ENCODE measurements at regions not wholly inside any gene's neighbourhood (a gene's known extent, or its start where the extent isn't known, plus 50 kb on each side); places are given as distances from the start of the nearest gene placed in this dataset.

GRCh38 chr6:167493310-167493709 is 168.4 kb downstream of the TTLL2 start (continued):
- 0 out of 2 replicates have a peak, but pooled peaks have one; percentile 20 for TF ChIP-seq GABPA (IDR thresholded peaks at IDR 0.05; ENCODE audit: low read depth, low read length)
- no peak for TF ChIP-seq GABPA (CRISPR knock-in tag; IDR thresholded peaks at IDR 0.05; ENCODE audit: low read depth)
- 0 out of 2 replicates have a peak, but pooled peaks have one; percentile 29 for TF ChIP-seq SKIL (CRISPR knock-in tag; IDR thresholded peaks at IDR 0.05; ENCODE audit: borderline replicate concordance)
- TF ChIP-seq KIAA2018 (CRISPR knock-in tag; IDR thresholded peaks at IDR 0.05; ENCODE audit: borderline replicate concordance) = no peak
